Heart left ventricle (tissue), 13 donors: ENCODE measurements at regions not wholly inside any gene's neighbourhood (a gene's known extent, or its start where the extent isn't known, plus 50 kb on each side); places are given as distances from the start of the nearest gene placed in this dataset.

Experiments used
- POLR2A ChIP-seq, 2 donors: fragments of 450-650 bp; IDR thresholded peaks; one replicate each; pipeline ENCODE4 v1.6.1; 2017; ENCODE audit warnings: antibody characterized with exemption in 2 of 2, mild to moderate bottlenecking in 2 of 2, moderate library complexity in 2 of 2
- TF ChIP-seq, protein P1 (sequence below), 12 donors: fragments of 200-600 bp; sonication (generic) in 4 of 12; IDR thresholded peaks; one replicate each; pipeline versions ENCODE4 v1.5.0 to v1.8.0; 2018 to 2022; ENCODE audit warnings: antibody characterized with exemption in 12 of 12, mild to moderate bottlenecking in 5 of 12
- donor health status: ischemic (EF 13 %, LVEDD 7.1; RV severe dilation, severe dysfunction).
- donor health status: DM: no; HTN: yes; CAD: no.
- donor health status: DM: no; HTN: no; CAD: no.
- donor health status: ischemic (EF 25% LVEDD 6.9; RV normal size, moderate dysfunction).
- donor health status: ischemic (EF 25% LVEDD 5.7; RV mildly dilated, moderate dysfunction).
- donor health status: ischemic (EF 35%, LVEDD 5.7; RV mildly dilated, moderate dysfunction).
- donor health status: nonischemic (EF 11% LVEDD 7.7; RV severe dilation, severe dysfunction).
- donor health status: DM: yes; HTN: yes; CAD: no.
- donor health status: PGD.
- donor health status: ischemic (EF 29% LVEDD 5.4; RV normal size, mild dysfunction).
- donor health status: nonischemic (EF 23%, LVEDD 6.1; RV moderate dilation, normal function).

DNA sequence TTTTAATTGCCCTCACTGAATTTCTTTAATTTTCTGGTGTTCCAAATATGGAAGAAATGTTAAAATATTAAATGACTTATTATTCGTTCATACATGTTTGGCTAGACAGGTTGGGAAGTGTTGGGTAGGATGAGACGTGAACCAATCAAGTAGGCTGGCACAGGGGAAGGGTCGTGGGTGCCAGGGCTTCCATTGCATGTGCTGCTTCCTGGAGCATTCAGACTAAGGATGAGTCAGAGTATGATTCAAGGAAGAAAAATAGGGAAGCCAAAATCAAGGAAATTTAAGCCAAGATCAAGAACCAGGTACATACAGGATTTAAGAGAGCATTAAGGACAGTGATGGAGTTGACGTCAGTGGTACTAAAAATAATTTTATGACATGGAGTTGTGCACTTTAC, 2068.0 kb downstream of the MAT2B start:
- TF ChIP-seq POLR2A (IDR thresholded peaks at IDR 0.05): no peak
- TF ChIP-seq, protein P1, sequence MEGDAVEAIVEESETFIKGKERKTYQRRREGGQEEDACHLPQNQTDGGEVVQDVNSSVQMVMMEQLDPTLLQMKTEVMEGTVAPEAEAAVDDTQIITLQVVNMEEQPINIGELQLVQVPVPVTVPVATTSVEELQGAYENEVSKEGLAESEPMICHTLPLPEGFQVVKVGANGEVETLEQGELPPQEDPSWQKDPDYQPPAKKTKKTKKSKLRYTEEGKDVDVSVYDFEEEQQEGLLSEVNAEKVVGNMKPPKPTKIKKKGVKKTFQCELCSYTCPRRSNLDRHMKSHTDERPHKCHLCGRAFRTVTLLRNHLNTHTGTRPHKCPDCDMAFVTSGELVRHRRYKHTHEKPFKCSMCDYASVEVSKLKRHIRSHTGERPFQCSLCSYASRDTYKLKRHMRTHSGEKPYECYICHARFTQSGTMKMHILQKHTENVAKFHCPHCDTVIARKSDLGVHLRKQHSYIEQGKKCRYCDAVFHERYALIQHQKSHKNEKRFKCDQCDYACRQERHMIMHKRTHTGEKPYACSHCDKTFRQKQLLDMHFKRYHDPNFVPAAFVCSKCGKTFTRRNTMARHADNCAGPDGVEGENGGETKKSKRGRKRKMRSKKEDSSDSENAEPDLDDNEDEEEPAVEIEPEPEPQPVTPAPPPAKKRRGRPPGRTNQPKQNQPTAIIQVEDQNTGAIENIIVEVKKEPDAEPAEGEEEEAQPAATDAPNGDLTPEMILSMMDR (IDR thresholded peaks at IDR 0.05): no peak
